HepG2 (cell line): ENCODE measurements at regions not wholly inside any gene's neighbourhood (a gene's known extent, or its start where the extent isn't known, plus 50 kb on each side); places are given as distances from the start of the nearest gene placed in this dataset.
A peak's percentile ranks its signal among the peaks of the same experiment; 100 is the strongest.

Experiments
- AKAP8 ChIP-seq: sonication (generic); formaldehyde crosslinking; IDR thresholded peaks from 2 replicates; pipeline ENCODE4 v1.5.1; 2020; ENCODE audit warnings: mild to moderate bottlenecking, missing genetic modification reagents
- BCLAF1 ChIP-seq: fragments of 450-650 bp; IDR thresholded peaks from 2 replicates; pipeline ENCODE4 v1.6.1; 2017; ENCODE audit warnings: mild to moderate bottlenecking
- DDIT3 ChIP-seq: sonication (generic); formaldehyde crosslinking; IDR thresholded peaks from 2 replicates; pipeline ENCODE4 v1.4.0; 2020; ENCODE audit warnings: mild to moderate bottlenecking, missing genetic modification reagents
- ETV5 ChIP-seq: IDR thresholded peaks from 2 replicates; pipeline ENCODE4 v1.6.1; 2018; ENCODE audit warnings: missing biosample characterization, missing genetic modification reagents, inconsistent platforms, borderline replicate concordance
- FOXP4 ChIP-seq: sonication (generic); formaldehyde crosslinking; IDR thresholded peaks from 2 replicates; pipeline ENCODE4 v1.4.0; 2020; ENCODE audit warnings: missing genetic modification reagents
- HNF4A ChIP-seq: sonication (generic); formaldehyde crosslinking; IDR thresholded peaks from 2 replicates; pipeline ENCODE4 v1.4.0; 2020; ENCODE audit warnings: missing genetic modification reagents
- RCOR2 ChIP-seq: IDR thresholded peaks from 2 replicates; pipeline ENCODE4 v1.6.1; 2016; ENCODE audit warnings: missing biosample characterization, missing genetic modification reagents
- REST ChIP-seq, 2 experiments: IDR thresholded peaks; 2 replicates each; pipeline ENCODE4 v1.6.1; 2011 to 2012; ENCODE audit warnings: low read length in 2 of 2, borderline replicate concordance in 1 of 2, low read depth in 1 of 2, mild to moderate bottlenecking in 1 of 2, moderate library complexity in 1 of 2
- RNF2 ChIP-seq: fragments of 450-650 bp; conservative IDR thresholded peaks from 2 replicates; pipeline ENCODE4 v1.6.1; 2016; ENCODE audit warnings: low read depth
- RNF219 ChIP-seq: sonication (generic); formaldehyde crosslinking; IDR thresholded peaks from 2 replicates; pipeline ENCODE4 v1.5.0; 2020; ENCODE audit warnings: mild to moderate bottlenecking, missing genetic modification reagents
- ZBTB20 ChIP-seq: sonication (generic); formaldehyde crosslinking; IDR thresholded peaks from 2 replicates; pipeline ENCODE4 v1.8.1; 2023; ENCODE audit warnings: missing genetic modification reagents, low read depth, mild to moderate bottlenecking, borderline replicate concordance
- ZBTB21 ChIP-seq: sonication (generic); formaldehyde crosslinking; IDR thresholded peaks from 2 replicates; pipeline ENCODE4 v1.4.0; 2020; ENCODE audit warnings: missing genetic modification reagents
- ZBTB34 ChIP-seq: sonication (generic); formaldehyde crosslinking; IDR thresholded peaks from 2 replicates; pipeline ENCODE4 v1.8.0; 2022; ENCODE audit warnings: mild to moderate bottlenecking, missing genetic modification reagents
- ZKSCAN8 ChIP-seq: IDR thresholded peaks from 2 replicates; pipeline ENCODE4 v1.6.1; 2016; ENCODE audit warnings: borderline replicate concordance, missing genetic modification reagents, missing compliant biosample characterization
- ZNF558 ChIP-seq: sonication (generic); formaldehyde crosslinking; IDR thresholded peaks from 2 replicates; pipeline ENCODE4 v1.9.0; 2022; ENCODE audit warnings: mild to moderate bottlenecking, missing genetic modification reagents, borderline replicate concordance
- ZNF598 ChIP-seq: sonication (generic); formaldehyde crosslinking; IDR thresholded peaks from 2 replicates; pipeline ENCODE4 v1.5.1; 2020; ENCODE audit warnings: mild to moderate bottlenecking, missing genetic modification reagents, borderline replicate concordance

- TF ChIP-seq ZNF558 (CRISPR knock-in tag) = no peak
- peak; percentile 83 for TF ChIP-seq RCOR2 (CRISPR knock-in tag)
- peak; percentile 93 for TF ChIP-seq ZKSCAN8 (CRISPR knock-in tag)
- peak; percentile 36; the same call in 1 of the 2 replicates for TF ChIP-seq HNF4A (CRISPR knock-in tag)
- TF ChIP-seq ZBTB20 (CRISPR knock-in tag) = peak; percentile 94; the same call in 1 of the 2 replicates
- no peak for TF ChIP-seq AKAP8
- TF ChIP-seq FOXP4 = peak; percentile 92
- peak; percentile 89; the same call in 1 of the 2 replicates for TF ChIP-seq ETV5 (CRISPR knock-in tag)
- no peak for TF ChIP-seq ZBTB21 (CRISPR knock-in tag)
- no peak for TF ChIP-seq ZNF598 (CRISPR knock-in tag)
- TF ChIP-seq DDIT3 (CRISPR knock-in tag) = no peak
- no peak for TF ChIP-seq REST (IDR thresholded peaks at IDR 0.05; ENCODE audit: borderline replicate concordance in 1 of 2, low read depth in 1 of 2, low read length in 2 of 2)
- TF ChIP-seq RNF2 = no peak
- TF ChIP-seq ZBTB34 (CRISPR knock-in tag) = no peak
- no peak for TF ChIP-seq RNF219 (CRISPR knock-in tag)
- no peak for TF ChIP-seq BCLAF1
These were observed 57.9 kb upstream of the SLC38A2 start (continued) for GRCh38 chr12:46430340-46430948.
